ENCODE measurements at regions not wholly inside any gene's neighbourhood (a gene's known extent, or its start where the extent isn't known, plus 50 kb on each side); places are given as distances from the start of the nearest gene placed in this dataset.

- in situ Hi-C loops (cut with HindIII; ENCODE audit: low pct_ligation_motif_present, low sequenced_read_pairs) = no loop called here
- Histone ChIP-seq H3K4me3 (ENCODE audit: low read depth, low read length) (no peak overlapping the region), H3K27me3 (replicated peaks) (no peaks in the 10 kb centered on the region), H3K36me3 (replicated peaks) (no peaks in the 10 kb centered on the region), H3K27ac (no peak overlapping the region)
- DNase-seq = no peak
- TF ChIP-seq CTCF (IDR thresholded peaks at IDR 0.05; ENCODE audit: low read depth, low read length, missing control alignments) = no peak
These were observed 1360.0 kb downstream of the AACS start for GRCh38 chr12:126425264-126425663.

- in situ Hi-C loops (cut with HindIII; ENCODE audit: low pct_ligation_motif_present, low sequenced_read_pairs) = no loop called here
- Histone ChIP-seq H3K36me3 (replicated peaks) (no peaks in the 10 kb centered on the region), H3K27me3 (replicated peaks) (no peaks in the 10 kb centered on the region), H3K4me3 (ENCODE audit: low read depth, low read length) (no peak overlapping the region), H3K27ac (no peak overlapping the region)
- TF ChIP-seq CTCF (IDR thresholded peaks at IDR 0.05; ENCODE audit: low read depth, low read length, missing control alignments) = no peak
- DNase-seq = no peak
These were observed 1363.5 kb downstream of the AACS start for GRCh38 chr12:126428769-126429168.

- no peak overlapping the region for H3K27ac ChIP-seq
- no peak for DNase-seq
- H3K4me3 ChIP-seq (ENCODE audit: low read depth, low read length) = no peak overlapping the region
- in situ Hi-C loops (cut with HindIII; ENCODE audit: low pct_ligation_motif_present, low sequenced_read_pairs) = no loop called here
- TF ChIP-seq CTCF (IDR thresholded peaks at IDR 0.05; ENCODE audit: low read depth, low read length, missing control alignments) = no peak
- H3K27me3 ChIP-seq (replicated peaks) = no peaks in the 10 kb centered on the region
- H3K36me3 ChIP-seq (replicated peaks) = no peaks in the 10 kb centered on the region
These were observed 1365.7 kb downstream of the AACS start for GRCh38 chr12:126430921-126431320.

GRCh38 chr12:126431767-126432166, 1366.5 kb downstream of the AACS start:
- in situ Hi-C loops (cut with HindIII; ENCODE audit: low pct_ligation_motif_present, low sequenced_read_pairs) = no loop called here
- no peak for DNase-seq
- no peak overlapping the region for H3K4me3 ChIP-seq (ENCODE audit: low read depth, low read length)

GRCh38 chr12:126432780-126433179, 1367.5 kb downstream of the AACS start:
- in situ Hi-C loops (cut with HindIII; ENCODE audit: low pct_ligation_motif_present, low sequenced_read_pairs) = no loop called here
- no peaks in the 10 kb centered on the region for H3K27me3 ChIP-seq (replicated peaks)
- no peak for DNase-seq

More at GRCh38 chr12:126431767-126432166, 1366.5 kb downstream of the AACS start:
- Histone ChIP-seq H3K36me3 (replicated peaks) (no peaks in the 10 kb centered on the region), H3K27ac (no peak overlapping the region), H3K27me3 (replicated peaks) (no peaks in the 10 kb centered on the region)
- TF ChIP-seq CTCF (IDR thresholded peaks at IDR 0.05; ENCODE audit: low read depth, low read length, missing control alignments) = no peak

More at GRCh38 chr12:126432780-126433179, 1367.5 kb downstream of the AACS start:
- no peaks in the 10 kb centered on the region for H3K36me3 ChIP-seq (replicated peaks)
- no peak overlapping the region for H3K27ac ChIP-seq
- H3K4me3 ChIP-seq (ENCODE audit: low read depth, low read length) = no peak overlapping the region
- TF ChIP-seq CTCF (IDR thresholded peaks at IDR 0.05; ENCODE audit: low read depth, low read length, missing control alignments) = no peak
